Left renal pelvis (tissue), 4 donors: ENCODE measurements at regions not wholly inside any gene's neighbourhood (a gene's known extent, or its start where the extent isn't known, plus 50 kb on each side); places are given as distances from the start of the nearest gene placed in this dataset.
A peak's percentile ranks its signal among the peaks of the same experiment; 100 is the strongest.

Experiments used
- DNase-seq, 4 donors: peaks; one replicate each; pipeline ENCODE4 v3.0.0-alpha.2; 2013; ENCODE audit warnings: low read depth in 4 of 4, low spot score in 3 of 4

DNA sequence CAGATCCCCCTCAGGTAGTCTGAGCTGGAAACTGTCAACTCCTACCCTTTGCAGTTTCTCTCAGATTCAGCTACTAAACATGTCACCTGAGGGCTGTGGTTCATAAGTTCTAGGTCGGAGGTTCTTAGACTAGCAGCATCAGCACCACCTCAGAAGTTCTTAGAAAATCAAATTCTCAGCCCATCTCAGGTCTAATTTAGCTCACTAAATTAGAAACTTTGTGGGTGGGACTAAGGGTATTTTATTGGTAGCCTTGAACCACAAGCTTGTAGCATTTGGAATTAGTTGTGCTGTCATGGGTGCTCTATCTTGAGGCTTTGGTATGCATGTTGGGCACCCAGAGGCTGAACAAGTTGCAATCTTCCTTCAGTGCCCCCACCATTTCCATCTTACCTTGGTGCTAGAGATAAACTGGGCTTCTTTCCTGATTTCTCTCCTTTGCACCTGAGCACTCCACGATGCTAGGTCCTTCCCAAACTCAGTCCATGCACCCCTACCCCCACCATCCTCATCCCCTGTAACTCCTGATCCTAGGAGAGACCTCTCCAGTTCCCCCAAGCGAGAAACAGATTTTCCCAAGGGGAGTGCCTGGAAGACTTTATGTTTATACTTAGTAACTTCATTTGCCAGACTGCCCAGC is 54.2 kb downstream of the S1PR1 start:
- DNase-seq, result no peak

DNA sequence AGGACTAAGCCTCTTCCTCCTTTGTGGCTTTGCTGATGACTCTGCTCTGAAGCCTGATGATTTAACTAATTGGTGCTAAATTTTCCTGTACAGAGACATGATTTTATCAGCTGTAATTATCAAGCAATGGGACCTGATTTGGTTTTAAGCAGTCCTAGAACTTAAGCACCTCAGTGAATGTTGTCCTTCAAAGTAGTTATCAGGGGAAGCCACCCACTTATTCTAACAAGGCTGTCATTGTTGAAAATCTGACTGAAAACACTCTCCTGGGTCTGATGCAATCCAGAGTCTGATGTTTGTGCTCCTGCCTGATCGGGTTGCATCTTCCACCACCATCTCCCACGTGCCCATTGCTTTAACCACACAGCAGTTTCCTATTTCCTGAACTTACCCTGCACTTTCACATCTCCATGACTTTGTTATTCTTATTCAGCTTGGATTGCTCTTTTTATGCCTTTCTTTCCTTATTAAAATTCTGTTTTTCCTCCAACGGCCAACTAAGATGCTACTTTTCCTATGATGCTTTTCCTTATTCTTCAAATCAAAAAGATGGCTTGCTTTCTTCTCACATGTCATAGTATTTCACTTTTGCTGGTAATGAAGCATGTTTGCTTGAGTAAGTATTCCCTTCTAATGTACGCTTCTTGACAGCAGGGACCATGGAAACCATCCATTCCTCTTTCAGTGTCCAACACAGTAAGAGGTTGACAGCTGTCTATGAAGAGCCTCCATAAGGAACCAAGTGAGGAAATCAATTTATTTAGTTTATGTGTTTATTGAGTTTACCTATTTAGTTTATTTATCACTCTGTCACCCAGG is 55.0 kb downstream of the S1PR1 start:
- DNase-seq, result no peak

DNA sequence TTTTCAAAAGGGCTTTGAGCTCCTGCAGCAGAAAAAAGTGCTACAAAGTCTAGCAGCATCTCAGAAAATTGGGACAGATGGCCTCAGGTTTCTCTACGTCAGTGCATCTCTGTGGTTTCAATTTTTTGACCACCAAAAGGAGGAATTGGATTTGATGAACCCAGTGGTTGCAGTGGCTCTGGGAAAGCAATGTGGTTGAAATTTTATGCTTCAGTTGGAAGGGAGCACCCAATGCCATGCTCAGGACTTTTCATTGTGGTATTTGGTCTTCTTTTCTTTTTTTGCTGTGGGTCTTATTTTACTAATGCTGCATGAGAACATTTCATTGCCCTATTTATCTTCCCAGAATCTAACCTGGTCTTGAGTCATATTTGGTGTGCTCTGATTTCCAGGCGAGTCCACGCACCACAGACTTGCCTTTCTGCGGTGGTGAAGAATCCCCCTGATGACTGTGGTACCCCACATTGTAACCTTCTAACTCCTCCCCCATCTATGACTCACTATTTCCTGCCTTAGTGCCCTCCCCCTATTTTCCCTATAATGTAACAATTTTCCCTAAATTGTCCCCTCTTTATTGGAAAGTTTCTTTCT is 56.7 kb downstream of the S1PR1 start:
- no peak for DNase-seq

DNA sequence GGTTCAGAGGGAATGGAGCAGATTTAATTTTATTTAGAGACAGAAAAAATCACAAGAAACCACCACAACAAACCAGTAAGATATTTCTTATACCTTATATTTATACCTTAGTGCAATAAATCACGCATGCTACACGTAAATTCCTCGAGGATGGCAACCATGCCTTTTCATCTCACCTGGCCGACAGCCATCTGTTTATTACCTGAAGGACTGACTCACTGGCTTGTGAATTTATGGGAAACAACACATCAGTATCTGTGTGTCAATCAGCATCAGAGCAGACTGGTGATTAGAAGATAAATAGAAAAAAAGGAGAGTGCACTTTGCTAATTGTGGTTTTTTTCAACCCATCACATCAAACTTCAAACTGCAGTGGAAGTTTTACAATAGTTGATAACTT is 58.4 kb downstream of the S1PR1 start:
- DNase-seq, result no peak

DNA sequence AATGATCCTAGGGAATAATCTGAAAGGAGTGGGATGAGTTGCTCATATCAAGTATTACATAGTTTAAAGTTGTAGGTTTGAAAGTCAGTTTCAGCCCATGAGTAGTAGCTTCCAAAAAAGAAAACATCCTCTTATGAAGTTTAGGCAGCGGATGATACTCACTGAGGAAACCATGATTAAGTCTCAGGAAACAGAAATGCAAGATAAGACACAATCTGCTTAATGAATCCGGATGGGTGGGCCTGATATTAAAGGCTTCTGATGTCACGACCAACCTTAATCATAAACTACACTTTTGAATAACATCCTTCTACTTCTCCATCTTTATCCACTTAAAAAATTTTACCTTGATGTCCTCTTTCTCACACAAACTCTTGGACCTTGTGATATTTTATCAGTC is 61.8 kb downstream of the S1PR1 start:
- no peak for DNase-seq

DNA sequence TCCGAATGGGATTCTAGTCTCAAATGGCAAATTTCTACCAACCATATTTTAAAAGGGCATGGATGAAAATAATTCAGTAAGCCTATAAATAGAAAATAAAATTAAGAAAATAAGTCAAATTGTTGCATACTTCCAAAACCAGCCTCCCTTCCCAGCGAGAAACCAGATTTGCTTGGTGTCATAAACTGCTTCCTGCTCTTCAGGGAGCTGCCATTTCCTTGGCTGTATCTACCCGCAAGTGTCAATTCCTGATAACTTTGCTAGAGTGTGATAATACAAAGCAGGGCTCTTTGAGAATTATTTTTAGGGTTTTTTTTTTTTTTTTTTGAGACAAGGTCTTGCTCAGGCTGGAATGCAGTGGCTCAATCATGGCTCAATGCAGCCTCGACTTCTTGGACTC is 62.3 kb downstream of the S1PR1 start:
- DNase-seq, result no peak

DNA sequence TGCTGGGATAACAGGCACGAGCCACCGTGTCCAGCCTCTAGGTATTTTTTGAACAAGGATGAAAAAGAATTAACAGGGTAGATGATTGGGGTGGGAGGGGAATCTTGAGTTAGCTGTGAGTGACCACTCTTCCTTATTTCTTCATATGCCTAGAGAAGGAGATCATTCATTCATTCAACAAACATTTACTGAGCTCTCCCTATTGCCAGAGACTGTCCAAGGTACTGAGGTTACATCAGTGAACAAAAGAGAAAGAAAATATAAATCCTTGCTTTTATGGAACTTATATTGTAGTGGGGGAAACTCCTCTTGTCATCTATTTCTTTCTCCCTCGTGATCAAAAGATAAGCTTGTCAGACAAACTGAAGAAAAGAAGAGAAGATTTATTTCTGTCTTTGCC is 62.9 kb downstream of the S1PR1 start:
- DNase-seq, result no peak

DNA sequence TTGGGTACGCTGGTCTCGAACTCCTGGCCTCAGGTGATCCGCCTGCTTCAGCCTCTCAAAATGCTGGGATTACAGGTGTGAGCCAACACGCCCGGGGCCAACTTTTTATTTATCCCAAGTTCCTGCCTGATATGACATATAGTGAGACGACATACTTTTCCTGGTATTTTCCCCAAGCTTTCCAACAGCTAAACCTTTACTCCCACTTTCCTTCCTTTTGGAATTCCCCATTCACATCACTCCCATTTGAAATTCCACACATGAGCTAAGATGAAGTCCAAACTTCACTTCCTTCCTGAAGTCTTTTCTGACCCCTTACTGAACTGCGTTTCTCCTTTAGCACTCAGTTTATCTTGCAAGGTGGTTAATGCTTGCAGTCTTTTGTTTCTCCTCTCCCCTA is 64.1 kb downstream of the S1PR1 start:
- no peak for DNase-seq

DNA sequence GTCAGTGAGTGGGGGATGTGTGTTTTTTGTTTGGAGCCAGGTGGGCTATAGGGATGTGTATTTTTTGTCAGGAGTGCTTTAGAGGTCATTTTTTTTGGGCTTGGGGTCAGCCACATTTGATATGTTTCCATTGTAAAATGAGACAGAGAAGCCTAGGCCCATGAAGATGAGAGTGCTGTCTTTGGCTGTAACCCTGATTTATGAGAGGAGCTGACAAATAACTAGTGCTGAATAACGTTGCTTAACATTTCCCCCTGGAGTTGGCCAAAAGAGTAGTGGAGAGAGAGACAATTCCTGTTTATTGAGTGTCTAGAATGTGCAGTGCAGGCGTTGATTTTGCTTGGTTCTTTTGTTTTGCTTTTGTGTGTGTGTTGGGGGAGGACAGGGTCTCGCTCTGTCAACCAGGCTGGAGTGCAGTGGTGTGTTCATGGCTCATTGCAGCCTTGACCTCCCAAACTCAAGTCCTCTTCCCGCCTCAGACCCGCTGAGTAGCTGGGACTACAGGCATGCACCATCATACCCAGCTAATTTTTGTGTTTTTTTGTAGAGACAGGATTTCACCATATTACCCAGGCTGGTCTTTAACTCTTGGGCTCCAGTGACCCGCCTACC is 64.7 kb downstream of the S1PR1 start:
- no peak for DNase-seq

DNA sequence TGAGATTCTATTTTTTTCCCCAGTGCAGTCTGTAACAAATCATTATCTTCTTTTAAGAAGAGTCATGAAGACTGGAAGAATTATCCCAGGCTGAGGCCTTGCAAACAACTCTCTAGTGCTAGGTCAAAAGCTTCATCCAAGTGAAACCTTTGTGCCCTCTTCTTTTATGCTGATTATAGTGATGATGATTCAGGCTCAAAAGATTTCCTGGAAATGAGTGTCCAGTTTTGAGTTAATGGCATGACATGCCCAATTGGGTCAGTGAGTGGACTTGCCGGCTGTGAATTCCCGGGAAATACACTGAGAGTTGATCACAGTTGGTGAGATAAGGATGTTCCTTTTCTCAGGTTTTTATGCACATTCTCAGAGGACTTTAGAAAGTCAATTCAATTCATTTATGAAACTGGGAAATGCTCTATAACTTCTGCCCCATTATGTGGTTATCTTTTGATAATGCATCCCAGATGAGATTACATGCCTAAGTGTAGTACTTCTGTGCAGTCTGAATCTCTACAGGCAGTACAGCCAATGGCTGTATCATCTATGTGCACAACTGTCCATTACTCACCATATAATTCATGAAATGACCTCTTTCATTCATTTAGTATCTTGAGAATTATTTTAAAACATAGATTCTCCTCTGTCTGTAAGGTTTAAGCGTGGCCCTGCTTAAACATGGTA is 66.2 kb downstream of the S1PR1 start:
- no peak for DNase-seq

DNA sequence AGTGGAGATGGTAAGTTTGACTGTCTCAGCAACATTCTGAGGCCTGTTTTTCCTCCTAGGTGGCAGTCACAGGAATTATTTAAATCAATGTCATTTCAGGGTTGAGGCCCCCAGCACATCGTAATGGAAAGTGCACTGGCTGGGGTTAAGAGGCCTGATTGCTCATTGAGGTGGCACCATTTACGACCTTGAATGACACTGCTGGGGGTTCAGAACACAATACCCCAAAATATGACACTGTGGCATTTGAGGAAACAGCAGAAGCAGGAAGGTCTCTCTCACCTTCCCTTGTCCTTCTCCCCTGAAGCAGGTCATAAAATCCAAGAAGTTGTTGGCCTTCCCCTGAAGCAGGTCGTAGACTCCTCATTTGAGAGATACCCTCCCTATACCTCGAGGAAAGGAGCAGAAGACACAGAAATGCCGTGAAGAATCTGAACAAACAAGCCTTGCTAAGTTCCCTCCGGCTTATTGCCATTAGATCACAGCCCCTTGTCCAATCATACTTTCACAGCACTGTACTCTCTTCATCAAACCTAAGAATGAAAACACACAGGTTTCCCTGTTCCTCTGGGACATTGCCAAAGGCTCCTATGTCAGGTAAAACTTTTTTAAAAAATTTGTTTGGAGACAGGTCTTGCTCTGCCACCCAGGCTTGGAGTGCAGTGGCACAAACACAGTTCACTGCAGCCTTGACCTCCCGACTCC is 71.3 kb downstream of the S1PR1 start:
- DNase-seq, result no peak

DNA sequence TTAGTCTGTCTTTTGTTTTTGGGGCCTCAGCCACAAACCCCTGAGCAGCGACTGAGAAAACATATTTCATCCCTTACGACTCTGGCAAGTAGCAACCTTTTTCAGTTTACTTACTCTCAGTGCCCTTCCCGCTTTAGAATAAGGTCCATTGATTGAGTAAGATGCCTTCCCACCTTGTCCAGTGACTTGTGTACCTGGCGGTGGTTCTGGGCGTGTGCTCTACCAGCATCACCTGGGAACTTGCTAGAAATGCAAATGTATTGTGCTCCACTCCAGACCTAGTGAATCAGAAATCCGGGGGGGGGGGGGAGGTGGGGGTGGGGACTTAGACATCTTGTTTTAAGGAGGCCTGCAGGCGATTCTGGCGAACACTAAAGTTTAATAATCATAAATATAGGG is 72.1 kb downstream of the S1PR1 start:
- DNase-seq, result no peak

DNA sequence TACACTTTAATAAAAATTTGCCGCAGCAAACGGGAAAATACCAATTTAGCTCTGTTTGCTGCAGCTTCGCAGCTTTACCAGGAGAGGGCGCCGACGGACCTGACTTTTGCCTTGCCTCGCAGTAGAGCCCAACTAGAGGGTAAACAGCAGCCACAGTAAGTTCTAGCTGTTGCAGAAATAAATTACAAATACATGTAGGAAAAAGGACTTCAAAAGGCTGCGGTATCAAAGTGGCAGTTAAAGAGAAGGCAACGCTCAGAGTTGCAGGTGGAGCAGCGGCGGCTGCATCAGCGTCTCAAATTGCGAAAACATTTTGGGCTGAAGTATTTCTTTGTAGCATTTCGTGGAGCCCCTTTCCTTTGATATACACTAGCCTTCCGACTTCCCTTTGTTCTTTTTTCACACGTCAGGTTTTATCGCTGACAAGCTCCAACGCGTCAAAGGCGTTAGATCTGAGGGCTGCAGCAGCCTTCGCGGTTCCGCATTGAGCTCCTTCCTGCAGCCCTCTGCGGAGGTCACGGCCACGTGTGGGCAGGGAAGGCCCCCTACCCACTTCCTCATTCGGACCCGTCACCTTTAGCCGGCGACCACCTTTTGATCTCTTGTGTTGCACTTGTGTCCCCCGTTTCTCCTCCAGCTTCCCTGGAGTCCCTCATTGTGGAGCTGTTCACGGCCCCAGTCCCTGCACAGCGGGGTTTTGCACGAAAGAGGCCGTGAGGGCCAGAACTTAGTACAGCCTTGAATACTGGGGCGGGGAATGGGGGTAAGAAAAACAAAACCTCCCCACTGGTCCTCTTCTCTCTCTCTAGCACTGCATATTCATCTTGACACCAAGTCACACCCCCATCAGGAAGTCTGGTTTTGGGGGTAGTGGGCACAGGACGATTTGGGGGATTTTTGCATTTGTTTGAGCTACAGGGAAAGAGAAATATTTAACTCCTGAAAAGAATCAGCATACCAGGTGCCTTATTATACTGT is 72.8 kb downstream of the S1PR1 start:
- DNase-seq, result peak in 2 of 4 donors; percentile 39 to 52

DNA sequence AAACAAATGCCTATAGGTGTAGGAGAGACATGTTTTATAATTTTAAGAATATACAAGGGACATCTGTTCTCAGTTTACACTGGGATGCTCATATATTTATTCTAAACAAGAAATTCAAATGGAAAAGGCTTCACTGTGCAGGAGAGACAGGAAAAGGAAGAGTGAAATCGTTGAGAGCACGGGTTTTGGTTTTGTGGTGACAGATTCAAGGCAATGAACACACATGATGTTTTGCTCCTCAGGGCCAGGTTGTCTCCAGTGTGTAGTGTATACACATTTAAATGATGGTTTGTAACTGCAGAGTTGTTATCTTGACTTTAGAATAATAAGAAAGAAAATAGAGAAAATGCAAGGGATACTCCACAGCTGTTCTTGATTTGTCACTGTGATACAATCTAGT is 73.7 kb downstream of the S1PR1 start:
- DNase-seq, result no peak

DNA sequence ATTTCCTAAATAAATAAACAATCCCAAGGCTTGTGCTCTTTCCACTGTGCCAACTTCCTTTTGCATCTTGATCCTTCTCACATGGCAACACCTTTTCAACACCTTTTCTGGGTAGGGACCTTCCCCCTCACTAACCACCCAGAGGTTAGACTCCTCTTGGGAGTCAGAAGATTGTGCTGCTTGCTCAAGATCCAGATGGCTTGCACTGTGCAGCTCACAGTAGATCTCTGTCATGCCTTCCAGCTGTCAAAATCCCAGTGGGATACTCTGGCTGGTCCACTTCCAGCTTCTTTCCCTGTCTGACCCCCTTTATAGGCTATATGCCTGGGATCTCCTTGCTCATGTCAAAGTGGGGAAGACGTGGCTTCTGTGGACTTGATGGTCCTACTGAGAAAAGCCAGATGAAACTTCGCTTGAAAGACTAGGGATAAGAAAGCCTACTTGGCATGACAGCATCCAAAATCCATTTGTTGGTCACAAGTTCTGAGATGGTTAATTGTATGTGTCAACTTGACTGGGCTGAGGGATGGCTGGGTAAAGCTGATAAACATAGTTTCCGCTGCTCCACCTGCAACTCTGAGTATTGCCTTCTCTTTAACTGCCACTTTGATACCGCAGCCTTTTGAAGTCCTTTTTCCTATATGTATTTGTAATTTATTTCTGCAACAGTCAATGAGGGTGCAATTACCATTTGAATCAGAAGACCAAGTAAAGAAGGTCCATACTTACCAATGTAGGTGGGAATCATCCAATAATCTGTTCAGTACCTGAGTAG is 74.5 kb downstream of the S1PR1 start:
- no peak for DNase-seq

DNA sequence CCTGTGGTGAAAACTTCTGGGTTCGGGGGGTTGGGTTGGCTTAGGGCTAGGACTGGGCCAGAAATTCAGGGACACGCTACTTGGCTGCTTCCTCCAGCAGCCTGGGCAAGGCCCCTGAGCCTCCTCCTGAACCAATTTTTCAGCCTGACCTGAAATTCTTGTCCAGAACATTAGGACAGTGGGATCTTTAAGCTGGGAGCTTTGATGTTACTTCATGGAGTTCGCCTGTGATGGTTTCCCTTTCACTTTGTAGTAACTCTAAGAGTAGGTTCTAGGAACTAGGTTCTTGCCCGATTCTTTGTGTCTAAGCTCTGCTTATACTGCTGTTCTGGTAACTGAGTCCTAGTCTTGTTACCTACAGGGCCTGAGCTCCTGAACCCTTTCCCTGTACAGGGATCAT is 75.3 kb downstream of the S1PR1 start:
- DNase-seq, result no peak

DNA sequence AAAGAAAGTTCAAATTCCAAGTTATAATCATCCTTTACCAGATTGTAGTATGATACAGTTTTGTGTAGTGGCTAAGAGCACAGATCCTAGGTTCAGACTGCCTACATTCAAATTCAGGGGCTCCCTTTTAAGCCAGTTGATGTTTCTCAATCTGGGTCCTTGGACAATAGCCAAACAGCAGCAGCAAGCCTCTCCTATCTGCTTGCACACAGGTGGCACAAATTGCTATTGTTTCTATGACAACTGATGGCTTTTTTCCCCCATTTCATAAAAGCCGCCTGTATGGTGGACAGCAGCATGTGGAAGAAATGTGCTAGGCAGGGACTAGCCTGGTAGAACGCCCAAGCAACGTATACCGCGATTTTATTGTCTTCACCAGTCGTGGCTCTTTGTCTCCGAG is 76.5 kb downstream of the S1PR1 start:
- DNase-seq, result no peak

DNA sequence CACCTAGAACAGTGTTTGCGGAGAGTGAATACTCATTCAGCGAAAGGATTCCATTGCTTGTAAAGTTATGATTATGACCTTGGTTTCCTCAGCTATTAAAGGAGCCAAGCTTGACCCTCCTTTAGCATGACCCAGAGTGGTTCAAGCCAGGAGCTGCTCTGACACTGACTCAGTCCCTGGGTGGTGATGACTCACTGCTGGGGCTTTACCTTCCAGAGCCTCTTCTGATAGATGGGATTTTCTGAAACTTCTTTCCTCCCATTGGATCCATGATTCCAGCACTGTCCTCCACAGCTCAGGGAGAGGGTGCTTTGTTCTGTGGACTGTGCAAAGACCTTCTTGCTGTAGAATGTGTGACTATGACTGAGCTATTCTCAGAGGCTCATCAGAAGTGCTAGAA is 77.4 kb downstream of the S1PR1 start:
- DNase-seq, result no peak

DNA sequence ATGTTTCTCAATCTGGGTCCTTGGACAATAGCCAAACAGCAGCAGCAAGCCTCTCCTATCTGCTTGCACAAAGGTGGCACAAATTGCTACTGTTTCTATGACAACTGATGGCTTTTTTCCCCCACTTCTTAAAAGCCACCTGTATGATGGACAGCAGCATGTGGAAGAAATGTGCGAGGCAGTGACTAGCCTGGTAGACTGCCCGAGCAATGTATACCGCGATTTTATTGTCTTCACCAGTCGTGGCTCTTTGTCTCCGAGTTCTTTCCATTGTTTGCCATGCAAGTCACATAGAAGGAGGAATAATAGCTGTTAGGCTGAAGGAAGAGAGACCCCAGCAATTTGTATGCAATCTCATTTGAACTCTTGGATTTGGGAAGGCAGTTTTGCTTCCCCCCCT is 79.4 kb downstream of the S1PR1 start:
- DNase-seq, result no peak
